SIG-M5 treated with dmso at 0.1 percent for 504 hours (cell line): ENCODE measurements at regions not wholly inside any gene's neighbourhood (a gene's known extent, or its start where the extent isn't known, plus 50 kb on each side); places are given as distances from the start of the nearest gene placed in this dataset.

Experiments used
- DNase-seq: peaks from one replicate; lab custom pipeline; 2025; ENCODE audit not compliant: unreplicated experiment; lab: John Stamatoyannopoulos, UW

- DNase-seq: no peak
These were observed 123.2 kb upstream of the LINC00305 start for GRCh38 chr18:64271975-64272659.

- DNase-seq: no peak
These were observed 122.4 kb upstream of the LINC00305 start for GRCh38 chr18:64271246-64271645.

- no peak for DNase-seq
These were observed 121.7 kb upstream of the LINC00305 start for GRCh38 chr18:64270608-64271007.

GRCh38 chr18:64270121-64270520 is 121.2 kb upstream of the LINC00305 start:
- no peak for DNase-seq

GRCh38 chr18:64264171-64264570 is 115.3 kb upstream of the LINC00305 start:
- DNase-seq: no peak

- DNase-seq: no peak
These were observed 111.9 kb upstream of the LINC00305 start for GRCh38 chr18:64260810-64261209.

- DNase-seq: no peak
These were observed 111.0 kb upstream of the LINC00305 start for GRCh38 chr18:64259871-64260270.

GRCh38 chr18:64258111-64258650 is 109.3 kb upstream of the LINC00305 start:
- no peak for DNase-seq

GRCh38 chr18:64254399-64255093 is 105.7 kb upstream of the LINC00305 start:
- no peak for DNase-seq

- no peak for DNase-seq
These were observed 105.0 kb upstream of the LINC00305 start for GRCh38 chr18:64253873-64254272.

GRCh38 chr18:64253222-64253621 is 104.3 kb upstream of the LINC00305 start:
- DNase-seq: no peak

GRCh38 chr18:64248836-64249235 is 99.9 kb upstream of the LINC00305 start:
- no peak for DNase-seq

GRCh38 chr18:64245126-64245861 is 96.4 kb upstream of the LINC00305 start:
- no peak for DNase-seq

GRCh38 chr18:64244571-64244970 is 95.7 kb upstream of the LINC00305 start:
- DNase-seq: peak; percentile 10

- no peak for DNase-seq
These were observed 91.4 kb upstream of the LINC00305 start for GRCh38 chr18:64240316-64240715.

- no peak for DNase-seq
These were observed 89.2 kb upstream of the LINC00305 start for GRCh38 chr18:64238076-64238475.

GRCh38 chr18:64234321-64234720 is 85.4 kb upstream of the LINC00305 start:
- no peak for DNase-seq

- DNase-seq: no peak
These were observed 85.0 kb upstream of the LINC00305 start for GRCh38 chr18:64233851-64234250.

- DNase-seq: no peak
These were observed 72.1 kb upstream of the LINC00305 start for GRCh38 chr18:64220941-64221340.

GRCh38 chr18:64219517-64219916 is 70.6 kb upstream of the LINC00305 start:
- no peak for DNase-seq

GRCh38 chr18:64210401-64210949 is 61.6 kb upstream of the LINC00305 start:
- DNase-seq: no peak
